HUES48 (cell line): ENCODE measurements at regions not wholly inside any gene's neighbourhood (a gene's known extent, or its start where the extent isn't known, plus 50 kb on each side); places are given as distances from the start of the nearest gene placed in this dataset.

Source experiments
- H3K27ac ChIP-seq: one replicate; pipeline ENCODE4 v1.7.0; 2013; ENCODE audit warnings: low read depth, low read length, inconsistent platforms
- H3K27me3 ChIP-seq: 2 replicates; pipeline ENCODE4 v1.6.1; 2013; ENCODE audit warnings: mild to moderate bottlenecking, low read length; ENCODE audit not compliant: control insufficient read depth, insufficient read depth
- H3K36me3 ChIP-seq: 2 replicates; pipeline ENCODE4 v1.6.1; 2013; ENCODE audit warnings: low read length; ENCODE audit not compliant: control insufficient read depth, insufficient read depth
- H3K4me1 ChIP-seq: 2 replicates; pipeline ENCODE4 v1.6.1; 2013; ENCODE audit warnings: mild to moderate bottlenecking, low read length; ENCODE audit not compliant: control insufficient read depth, insufficient read depth
- H3K4me3 ChIP-seq: 2 replicates; pipeline ENCODE4 v1.5.1; 2013; ENCODE audit warnings: mild to moderate bottlenecking, low read depth, low read length
- H3K9ac ChIP-seq: 2 replicates; pipeline ENCODE4 v1.6.1; 2013; ENCODE audit warnings: mild to moderate bottlenecking, low read depth, low read length, moderate library complexity
- H3K9me3 ChIP-seq: 2 replicates; pipeline ENCODE4 v1.6.1; 2013; ENCODE audit warnings: low read length; ENCODE audit not compliant: control insufficient read depth, insufficient read depth

GRCh38 chr5:125384071-125384470 is 637.6 kb upstream of the ZNF608 start:
- H3K9ac ChIP-seq, result no peak overlapping the region
- H3K4me3 ChIP-seq, result no peak overlapping the region
- no peak overlapping the region for H3K27ac ChIP-seq
- H3K27me3 ChIP-seq, result no peaks in the 10 kb centered on the region
- H3K4me1 ChIP-seq, result no peaks in the 10 kb centered on the region
- no peaks in the 10 kb centered on the region for H3K36me3 ChIP-seq
- H3K9me3 ChIP-seq, result no peaks in the 10 kb centered on the region

- Histone ChIP-seq H3K4me1 (no peaks in the 10 kb centered on the region), H3K4me3 (no peak overlapping the region), H3K27me3 (no peaks in the 10 kb centered on the region), H3K27ac (no peak overlapping the region), H3K9me3 (no peaks in the 10 kb centered on the region), H3K36me3 (no peaks in the 10 kb centered on the region), H3K9ac (no peak overlapping the region)
Observed at GRCh38 chr5:125390326-125390725, 643.9 kb upstream of the ZNF608 start.

GRCh38 chr5:125393221-125393815 is 646.9 kb upstream of the ZNF608 start:
- H3K36me3 ChIP-seq, result no peaks in the 10 kb centered on the region
- no peaks in the 10 kb centered on the region for H3K9me3 ChIP-seq
- no peaks in the 10 kb centered on the region for H3K27me3 ChIP-seq
- no peak overlapping the region for H3K4me3 ChIP-seq
- no peaks in the 10 kb centered on the region for H3K4me1 ChIP-seq
- H3K27ac ChIP-seq, result no peak overlapping the region
- no peak overlapping the region for H3K9ac ChIP-seq

GRCh38 chr5:125394661-125395280 is 648.3 kb upstream of the ZNF608 start:
- Histone ChIP-seq H3K36me3 (no peaks in the 10 kb centered on the region), H3K4me1 (no peaks in the 10 kb centered on the region), H3K27me3 (no peaks in the 10 kb centered on the region), H3K9me3 (no peaks in the 10 kb centered on the region), H3K4me3 (no peak overlapping the region), H3K9ac (no peak overlapping the region), H3K27ac (no peak overlapping the region)

GRCh38 chr5:125396462-125396861 is 650.0 kb upstream of the ZNF608 start:
- no peak overlapping the region for H3K27ac ChIP-seq
- no peaks in the 10 kb centered on the region for H3K36me3 ChIP-seq
- H3K4me3 ChIP-seq, result no peak overlapping the region
- H3K9ac ChIP-seq, result no peak overlapping the region
- no peaks in the 10 kb centered on the region for H3K4me1 ChIP-seq
- no peaks in the 10 kb centered on the region for H3K9me3 ChIP-seq
- H3K27me3 ChIP-seq, result no peaks in the 10 kb centered on the region

GRCh38 chr5:125398466-125398865 is 652.0 kb upstream of the ZNF608 start:
- Histone ChIP-seq H3K9me3 (no peaks in the 10 kb centered on the region), H3K4me1 (no peaks in the 10 kb centered on the region; the same call in 1 of the 2 replicates), H3K4me3 (no peak overlapping the region), H3K9ac (no peak overlapping the region), H3K27me3 (no peaks in the 10 kb centered on the region), H3K36me3 (no peaks in the 10 kb centered on the region), H3K27ac (no peak overlapping the region)

- Histone ChIP-seq H3K4me1 (no peaks in the 10 kb centered on the region; the same call in 1 of the 2 replicates), H3K36me3 (no peaks in the 10 kb centered on the region), H3K4me3 (no peak overlapping the region), H3K27me3 (no peaks in the 10 kb centered on the region), H3K27ac (no peak overlapping the region), H3K9me3 (no peaks in the 10 kb centered on the region), H3K9ac (no peak overlapping the region)
Observed at GRCh38 chr5:125399885-125400284, 653.4 kb upstream of the ZNF608 start.

- no peak overlapping the region for H3K9ac ChIP-seq
Observed at GRCh38 chr5:125401724-125402622, 655.5 kb upstream of the ZNF608 start.

GRCh38 chr5:125402787-125403186 is 656.3 kb upstream of the ZNF608 start:
- Histone ChIP-seq H3K27me3 (no peaks in the 10 kb centered on the region), H3K9me3 (no peaks in the 10 kb centered on the region), H3K4me1 (no peaks in the 10 kb centered on the region; the same call in 1 of the 2 replicates), H3K4me3 (no peak overlapping the region), H3K27ac (no peak overlapping the region), H3K36me3 (no peaks in the 10 kb centered on the region), H3K9ac (no peak overlapping the region)

More at GRCh38 chr5:125401724-125402622, 655.5 kb upstream of the ZNF608 start:
- H3K27me3 ChIP-seq, result no peaks in the 10 kb centered on the region
- H3K4me1 ChIP-seq, result no peaks in the 10 kb centered on the region; the same call in 1 of the 2 replicates
- no peaks in the 10 kb centered on the region for H3K36me3 ChIP-seq
- no peak overlapping the region for H3K27ac ChIP-seq
- no peak overlapping the region for H3K4me3 ChIP-seq
- no peaks in the 10 kb centered on the region for H3K9me3 ChIP-seq

- H3K4me1 ChIP-seq, result peaks cover 8% of the 10 kb centered on the region; the same call in 1 of the 2 replicates
- no peaks in the 10 kb centered on the region for H3K27me3 ChIP-seq
- no peak overlapping the region for H3K4me3 ChIP-seq
- no peak overlapping the region for H3K9ac ChIP-seq
- H3K27ac ChIP-seq, result no peak overlapping the region
- H3K36me3 ChIP-seq, result no peaks in the 10 kb centered on the region
- no peaks in the 10 kb centered on the region for H3K9me3 ChIP-seq
Observed at GRCh38 chr5:125404056-125404455, 657.6 kb upstream of the ZNF608 start.
